Cardiac muscle cell (in vitro differentiated cells and primary cell): ENCODE measurements at regions not wholly inside any gene's neighbourhood (a gene's known extent, or its start where the extent isn't known, plus 50 kb on each side); places are given as distances from the start of the nearest gene placed in this dataset.
A peak's percentile ranks its signal among the peaks of the same experiment; 100 is the strongest.

ENCODE experiments used
- DNase-seq, 2 donors: peaks; one replicate each; pipeline versions ENCODE4 v3.0.0 to v3.0.0-alpha.2; 2010 to 2017; ENCODE audit warnings: low read depth in 1 of 2, low spot score in 1 of 2
- H3K27ac ChIP-seq: fragments of 200-600 bp; sonication (generic); 2 replicates; pipeline ENCODE4 v1.5.1; 2016
- H3K27me3 ChIP-seq: fragments of 200-600 bp; sonication (generic); 2 replicates; pipeline ENCODE4 v1.6.0; 2016; ENCODE audit warnings: control low read depth
- H3K36me3 ChIP-seq: fragments of 200-600 bp; sonication (generic); 2 replicates; pipeline ENCODE4 v1.5.1; 2016; ENCODE audit warnings: control low read depth
- H3K4me1 ChIP-seq: fragments of 200-600 bp; sonication (generic); 2 replicates; pipeline ENCODE4 v1.8.1; 2017; ENCODE audit warnings: low read depth, mild to moderate bottlenecking, mixed run types
- H3K4me3 ChIP-seq: fragments of 200-600 bp; sonication (generic); 2 replicates; pipeline ENCODE4 v1.5.1; 2016; ENCODE audit warnings: mild to moderate bottlenecking
- H3K9me3 ChIP-seq: fragments of 200-600 bp; sonication (generic); 2 replicates; pipeline ENCODE4 v1.5.1; 2017; ENCODE audit warnings: low read depth, mild to moderate bottlenecking, control low read depth
- TF ChIP-seq, protein P1 (sequence below): IDR thresholded peaks from 2 replicates; pipeline ENCODE4 v1.5.1; 2012; ENCODE audit warnings: low read depth, mild to moderate bottlenecking, low read length

DNA sequence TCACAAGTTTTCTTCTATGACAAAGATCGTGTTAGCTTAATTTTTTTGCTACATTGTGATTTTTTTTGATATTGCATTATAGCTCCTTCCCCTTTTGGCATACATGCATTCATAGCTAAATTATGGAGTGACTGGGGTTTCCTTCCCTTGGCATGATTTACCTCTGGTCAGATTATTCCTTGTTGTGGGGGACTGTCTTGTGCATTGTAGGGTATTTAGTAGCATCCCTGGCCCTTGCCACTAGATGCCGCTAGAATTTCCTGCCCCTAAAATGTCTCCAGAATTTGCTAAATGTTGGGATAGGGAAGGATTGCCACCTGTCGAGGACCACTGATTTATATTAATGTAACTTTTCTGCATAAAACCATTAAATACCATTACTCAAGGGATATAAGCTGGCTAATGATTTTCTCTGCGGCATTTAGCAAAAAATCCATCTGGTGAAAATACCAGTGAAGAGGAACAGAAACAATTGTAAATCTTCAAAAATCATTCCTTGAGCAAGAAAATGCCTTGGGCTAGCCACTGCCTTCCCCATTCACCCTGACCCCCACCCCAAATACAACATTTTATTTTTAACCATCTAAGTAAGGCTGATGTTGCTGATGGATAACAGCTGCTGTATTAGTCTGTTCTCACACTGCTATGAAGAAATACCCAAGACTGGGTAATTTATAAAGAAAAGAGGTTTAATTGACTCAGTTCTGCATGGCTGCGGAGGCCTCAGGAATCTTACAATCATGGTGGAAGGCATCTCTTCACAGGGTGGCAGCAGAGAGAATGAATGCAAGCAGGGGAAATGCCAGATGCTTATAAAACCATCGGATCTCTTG, 195.2 kb downstream of the MAP2K6 start:
- H3K27me3 ChIP-seq: no peaks in the 10 kb centered on the region
- no peaks in the 10 kb centered on the region for H3K9me3 ChIP-seq
- peaks cover 6% of the 10 kb centered on the region for H3K4me1 ChIP-seq
- H3K27ac ChIP-seq: no peak overlapping the region
- TF ChIP-seq, protein P1, sequence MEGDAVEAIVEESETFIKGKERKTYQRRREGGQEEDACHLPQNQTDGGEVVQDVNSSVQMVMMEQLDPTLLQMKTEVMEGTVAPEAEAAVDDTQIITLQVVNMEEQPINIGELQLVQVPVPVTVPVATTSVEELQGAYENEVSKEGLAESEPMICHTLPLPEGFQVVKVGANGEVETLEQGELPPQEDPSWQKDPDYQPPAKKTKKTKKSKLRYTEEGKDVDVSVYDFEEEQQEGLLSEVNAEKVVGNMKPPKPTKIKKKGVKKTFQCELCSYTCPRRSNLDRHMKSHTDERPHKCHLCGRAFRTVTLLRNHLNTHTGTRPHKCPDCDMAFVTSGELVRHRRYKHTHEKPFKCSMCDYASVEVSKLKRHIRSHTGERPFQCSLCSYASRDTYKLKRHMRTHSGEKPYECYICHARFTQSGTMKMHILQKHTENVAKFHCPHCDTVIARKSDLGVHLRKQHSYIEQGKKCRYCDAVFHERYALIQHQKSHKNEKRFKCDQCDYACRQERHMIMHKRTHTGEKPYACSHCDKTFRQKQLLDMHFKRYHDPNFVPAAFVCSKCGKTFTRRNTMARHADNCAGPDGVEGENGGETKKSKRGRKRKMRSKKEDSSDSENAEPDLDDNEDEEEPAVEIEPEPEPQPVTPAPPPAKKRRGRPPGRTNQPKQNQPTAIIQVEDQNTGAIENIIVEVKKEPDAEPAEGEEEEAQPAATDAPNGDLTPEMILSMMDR: peak; percentile 74
- DNase-seq: peak; percentile 17 to 36
- no peaks in the 10 kb centered on the region for H3K36me3 ChIP-seq
- H3K4me3 ChIP-seq: no peak overlapping the region

DNA sequence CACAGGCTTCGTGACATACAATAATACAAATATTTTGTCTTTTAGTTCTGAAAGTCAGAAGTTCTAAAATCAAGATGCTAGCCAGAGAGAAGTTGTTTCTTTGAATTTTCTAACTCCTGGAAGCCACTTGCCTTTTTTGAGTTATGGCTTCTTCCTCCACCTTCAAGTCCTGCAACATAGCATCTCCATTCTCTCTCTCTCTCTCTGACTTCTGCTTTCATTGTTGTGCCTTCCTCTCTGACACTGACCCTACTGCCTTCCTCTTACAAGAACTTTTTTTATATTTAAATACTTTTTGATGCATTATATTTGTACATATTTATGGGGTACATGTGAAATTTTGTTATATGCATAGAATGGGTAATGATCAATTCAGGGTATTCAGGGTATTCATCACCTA, 205.9 kb downstream of the MAP2K6 start:
- TF ChIP-seq, protein P1: no peak
- no peaks in the 10 kb centered on the region for H3K27me3 ChIP-seq
- H3K27ac ChIP-seq: no peak overlapping the region
- no peaks in the 10 kb centered on the region for H3K9me3 ChIP-seq
- no peak for DNase-seq
- no peaks in the 10 kb centered on the region for H3K4me1 ChIP-seq
- no peak overlapping the region for H3K4me3 ChIP-seq
- no peaks in the 10 kb centered on the region for H3K36me3 ChIP-seq

DNA sequence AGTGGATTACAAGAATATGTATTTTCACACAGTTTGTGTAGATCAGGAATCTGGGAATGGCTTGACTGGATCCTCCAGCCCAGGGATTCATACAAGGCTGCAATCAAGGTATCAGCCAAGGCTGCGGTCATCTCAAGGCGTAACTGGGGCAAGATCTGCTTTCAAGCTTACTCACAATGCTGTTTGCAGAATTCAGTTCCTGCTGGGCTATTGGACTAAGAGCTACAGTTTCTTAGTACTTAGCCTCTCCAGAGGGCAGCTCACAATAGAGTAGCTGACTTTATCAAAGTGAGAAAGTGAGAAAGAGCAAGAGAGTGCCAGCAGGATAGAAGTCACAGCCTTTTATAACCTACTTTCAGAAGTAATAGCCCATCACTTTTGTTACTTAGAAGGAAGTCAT, 211.0 kb downstream of the MAP2K6 start:
- H3K9me3 ChIP-seq: no peaks in the 10 kb centered on the region
- no peak overlapping the region for H3K4me3 ChIP-seq
- TF ChIP-seq, protein P1: no peak
- no peaks in the 10 kb centered on the region for H3K36me3 ChIP-seq
- H3K4me1 ChIP-seq: no peaks in the 10 kb centered on the region
- no peak overlapping the region for H3K27ac ChIP-seq
- no peak for DNase-seq
- no peaks in the 10 kb centered on the region for H3K27me3 ChIP-seq

DNA sequence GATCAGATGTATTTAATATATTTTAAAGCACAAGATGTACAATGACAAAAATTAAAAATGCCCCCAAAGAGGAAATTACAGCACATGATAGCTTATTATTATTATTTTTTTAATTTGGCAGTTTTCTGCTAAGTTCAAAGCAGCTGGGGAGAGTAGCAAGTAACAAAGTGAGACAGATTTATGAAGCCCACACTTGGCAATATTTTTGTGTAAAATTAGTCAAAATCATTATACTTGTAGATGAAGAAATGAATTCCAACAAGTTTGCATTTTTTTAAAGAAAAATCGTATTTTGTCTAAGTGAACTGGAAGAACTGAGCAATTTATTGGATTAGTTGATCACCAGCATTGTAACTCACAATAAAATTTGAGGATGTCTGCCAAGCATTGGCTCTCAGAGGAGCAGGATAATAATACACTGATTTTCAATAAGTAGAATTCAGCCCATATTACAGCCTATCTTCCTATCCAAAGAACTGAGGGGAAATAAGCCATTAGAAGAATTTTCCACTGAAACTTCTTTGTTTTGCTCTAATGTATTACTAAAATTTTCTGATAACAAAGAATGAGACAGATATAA, 215.6 kb downstream of the MAP2K6 start:
- TF ChIP-seq, protein P1: no peak
- Histone ChIP-seq H3K4me1 (no peaks in the 10 kb centered on the region), H3K4me3 (no peak overlapping the region), H3K36me3 (no peaks in the 10 kb centered on the region), H3K9me3 (no peaks in the 10 kb centered on the region), H3K27ac (no peak overlapping the region), H3K27me3 (no peaks in the 10 kb centered on the region)
- no peak for DNase-seq

DNA sequence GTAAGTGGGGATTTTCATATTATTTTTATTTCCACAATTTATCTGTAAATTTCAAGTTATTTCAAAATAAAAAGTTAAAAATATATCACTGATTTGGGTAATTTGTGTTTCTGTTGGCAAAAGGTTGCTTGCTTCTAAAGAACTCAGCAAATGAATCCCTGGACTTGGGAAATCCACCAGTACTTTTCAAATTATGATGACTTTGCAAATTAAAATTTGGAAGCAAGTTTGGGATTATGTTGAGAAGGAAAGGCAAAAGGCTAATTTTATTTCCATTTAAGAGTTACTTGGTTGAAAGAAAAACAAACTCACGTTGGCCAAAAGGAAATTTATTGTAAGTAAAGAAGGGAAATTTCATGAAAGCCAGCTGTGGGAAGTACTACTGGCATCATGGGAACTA, 220.3 kb downstream of the MAP2K6 start:
- no peak overlapping the region for H3K27ac ChIP-seq
- no peak overlapping the region for H3K4me3 ChIP-seq
- H3K4me1 ChIP-seq: no peaks in the 10 kb centered on the region
- DNase-seq: no peak
- H3K36me3 ChIP-seq: no peaks in the 10 kb centered on the region
- TF ChIP-seq, protein P1: no peak
- no peaks in the 10 kb centered on the region for H3K27me3 ChIP-seq
- H3K9me3 ChIP-seq: no peaks in the 10 kb centered on the region
